IMR-90 (cell line): ENCODE measurements at regions not wholly inside any gene's neighbourhood (a gene's known extent, or its start where the extent isn't known, plus 50 kb on each side); places are given as distances from the start of the nearest gene placed in this dataset.

Experiments used
- ATAC-seq: fragments of 200-7000 bp; cut with Tn5 transposase; 2 replicates; pipeline ENCODE4 v1.9.1; 2020; ENCODE audit warnings: low read depth, mild to moderate bottlenecking, moderate library complexity
- BruUV-seq: library from RNA; stranded (reverse); fragments of 400-500 nt; replicated peaks from 2 replicates; lab custom pipeline; 2021; lab: Mats Ljungman, UMichigan
- CTCF ChIA-PET: fragments of 300-600 bp; formaldehyde crosslinking; extraction: SDS; loops from one replicate; lab custom pipeline; 2021; ENCODE audit warnings: antibody characterized with exemption; lab: Yijun Ruan, JAX
- POLR2A ChIA-PET: fragments of 300-600 bp; sonication (Branson Sonifier 250); formaldehyde crosslinking; loops from one replicate; lab custom pipeline; 2022; ENCODE audit warnings: antibody characterized with exemption; ENCODE audit not compliant: unreplicated experiment; lab: Charles Lee
- DNase-seq: peaks from one replicate; pipeline ENCODE4 v3.0.0; 2013
- H2AFZ ChIP-seq: replicated peaks from 2 replicates; pipeline ENCODE3; 2013; ENCODE audit warnings: low read length, mild to moderate bottlenecking; ENCODE audit not compliant: poor library complexity
- H2AK5ac ChIP-seq: 2 replicates; pipeline ENCODE4 v1.6.1; 2013; ENCODE audit warnings: low read depth, low read length, inconsistent platforms
- H2AK9ac ChIP-seq: replicated peaks from 2 replicates; pipeline ENCODE3; 2013; ENCODE audit warnings: mild to moderate bottlenecking, low read depth, low read length, moderate library complexity; ENCODE audit not compliant: poor library complexity
- H2BK120ac ChIP-seq: 2 replicates; pipeline ENCODE4 v1.6.1; 2013; ENCODE audit warnings: low read depth, low read length, inconsistent platforms
- H2BK15ac ChIP-seq: 3 replicates; pipeline ENCODE4 v1.6.1; 2013; ENCODE audit warnings: low read depth, low read length, inconsistent platforms
- H2BK20ac ChIP-seq: 2 replicates; pipeline ENCODE4 v1.6.1; 2013; ENCODE audit warnings: low read depth, mild to moderate bottlenecking, inconsistent platforms, low read length, moderate library complexity
- H2BK5ac ChIP-seq: 2 replicates; pipeline ENCODE4 v1.6.1; 2013; ENCODE audit warnings: mild to moderate bottlenecking, low read depth, low read length, inconsistent platforms; ENCODE audit not compliant: poor library complexity, severe bottlenecking
- H3K14ac ChIP-seq: replicated peaks from 2 replicates; pipeline ENCODE4 v1.6.1; 2013; ENCODE audit warnings: low read depth, low read length, inconsistent platforms
- H3K18ac ChIP-seq: 2 replicates; pipeline ENCODE4 v1.6.1; 2013; ENCODE audit warnings: low read depth, low read length, control low read depth
- H3K23ac ChIP-seq: 2 replicates; pipeline ENCODE4 v1.6.1; 2013; ENCODE audit warnings: low read depth, low read length, inconsistent platforms
- H3K27ac ChIP-seq: 2 replicates; pipeline ENCODE4 v1.5.1; 2013; ENCODE audit warnings: mild to moderate bottlenecking, control low read depth, low read length; ENCODE audit not compliant: insufficient read depth
- H3K27me3 ChIP-seq: 2 replicates; pipeline ENCODE4 v1.6.1; 2013; ENCODE audit warnings: low read length; ENCODE audit not compliant: control insufficient read depth, insufficient read depth
- H3K36me3 ChIP-seq: 2 replicates; pipeline ENCODE4 v1.6.1; 2013; ENCODE audit warnings: low read length, mixed read lengths; ENCODE audit not compliant: control insufficient read depth, insufficient read depth
- H3K4ac ChIP-seq: 2 replicates; pipeline ENCODE4 v1.6.1; 2013; ENCODE audit warnings: low read depth, low read length, inconsistent platforms
- H3K4me1 ChIP-seq: 2 replicates; pipeline ENCODE4 v1.6.1; 2013; ENCODE audit warnings: low read length, mixed read lengths; ENCODE audit not compliant: control insufficient read depth, insufficient read depth
- H3K4me2 ChIP-seq: 2 replicates; pipeline ENCODE4 v1.6.1; 2013; ENCODE audit warnings: low read depth, mild to moderate bottlenecking, control low read depth, low read length, moderate library complexity
- H3K4me3 ChIP-seq: 2 replicates; pipeline ENCODE4 v1.5.1; 2013; ENCODE audit warnings: low read depth, mild to moderate bottlenecking, control low read depth, low read length, moderate library complexity; ENCODE audit not compliant: insufficient read depth
- H3K56ac ChIP-seq: 2 replicates; pipeline ENCODE4 v1.6.1; 2013; ENCODE audit warnings: low read length, inconsistent platforms; ENCODE audit not compliant: insufficient read depth; ENCODE audit errors: extremely low read depth
- H3K79me1 ChIP-seq, 2 experiments: 2 replicates each; pipeline ENCODE4 v1.6.1; 2013; ENCODE audit warnings: low read length in 2 of 2, inconsistent platforms in 1 of 2, low read depth in 1 of 2
- H3K9ac ChIP-seq: 2 replicates; pipeline ENCODE4 v1.6.1; 2013; ENCODE audit warnings: low read depth, low read length, control low read depth
- H3K9me1 ChIP-seq: 2 replicates; pipeline ENCODE4 v1.6.1; 2013; ENCODE audit warnings: low read length, inconsistent platforms; ENCODE audit not compliant: insufficient read depth
- H3K9me3 ChIP-seq: 2 replicates; pipeline ENCODE4 v1.6.1; 2013; ENCODE audit warnings: low read length; ENCODE audit not compliant: control insufficient read depth, insufficient read depth
- H4K20me1 ChIP-seq: 2 replicates; pipeline ENCODE4 v1.6.1; 2013; ENCODE audit warnings: low read length, inconsistent platforms; ENCODE audit not compliant: insufficient read depth
- H4K5ac ChIP-seq: 2 replicates; pipeline ENCODE4 v1.6.1; 2013; ENCODE audit warnings: mild to moderate bottlenecking, low read depth, low read length, control low read depth
- H4K8ac ChIP-seq, 2 experiments: 2 replicates each; pipeline ENCODE4 v1.6.1; 2013; ENCODE audit warnings: low read depth in 2 of 2, low read length in 2 of 2, control low read depth in 1 of 2, inconsistent platforms in 1 of 2
- H4K91ac ChIP-seq: 2 replicates; pipeline ENCODE4 v1.6.1; 2013; ENCODE audit warnings: low read depth, low read length, inconsistent platforms; ENCODE audit not compliant: insufficient read depth
- BHLHE40 ChIP-seq: fragments of 150-350 bp; IDR thresholded peaks from 2 replicates; pipeline ENCODE4 v1.6.1; 2016; ENCODE audit warnings: mild to moderate bottlenecking, low read depth, low read length
- CEBPB ChIP-seq: IDR thresholded peaks from 2 replicates; pipeline ENCODE4 v1.6.1; 2012; ENCODE audit warnings: low read depth, low read length, improper control_type of control experiment
- CHD1 ChIP-seq: IDR thresholded peaks from 2 replicates; pipeline ENCODE4 v1.6.1; 2012; ENCODE audit warnings: low read depth, low read length, improper control_type of control experiment
- FOS ChIP-seq: fragments of 150-350 bp; IDR thresholded peaks from 2 replicates; pipeline ENCODE4 v1.6.1; 2016; ENCODE audit warnings: low read depth, low read length
- MAZ ChIP-seq: IDR thresholded peaks from 2 replicates; pipeline ENCODE4 v1.6.1; 2012; ENCODE audit warnings: low read depth, mild to moderate bottlenecking, low read length, improper control_type of control experiment, moderate library complexity, borderline replicate concordance
- MXI1 ChIP-seq: IDR thresholded peaks from 2 replicates; pipeline ENCODE4 v1.6.1; 2012; ENCODE audit warnings: low read depth, mild to moderate bottlenecking, low read length, moderate library complexity, borderline replicate concordance
- NFE2L2 ChIP-seq: fragments of 150-350 bp; IDR thresholded peaks from 2 replicates; pipeline ENCODE4 v1.6.1; 2016; ENCODE audit warnings: low read depth, mild to moderate bottlenecking, low read length
- POLR2A ChIP-seq: IDR thresholded peaks from 2 replicates; pipeline ENCODE4 v1.6.1; 2012; ENCODE audit warnings: mild to moderate bottlenecking, low read depth, low read length
- RAD21 ChIP-seq: IDR thresholded peaks from 2 replicates; pipeline ENCODE4 v1.6.1; 2012; ENCODE audit warnings: low read length, improper control_type of control experiment
- RCOR1 ChIP-seq: IDR thresholded peaks from 2 replicates; pipeline ENCODE4 v1.6.1; 2012; ENCODE audit warnings: mild to moderate bottlenecking, low read length, improper control_type of control experiment; ENCODE audit not compliant: insufficient replicate concordance
- RFX5 ChIP-seq: IDR thresholded peaks from 2 replicates; pipeline ENCODE4 v1.8.0; 2012; ENCODE audit warnings: low read depth, mild to moderate bottlenecking, low read length, moderate library complexity
- SMC3 ChIP-seq: fragments of 150-350 bp; IDR thresholded peaks from 2 replicates; pipeline ENCODE4 v1.6.1; 2016; ENCODE audit warnings: low read depth, mild to moderate bottlenecking, antibody characterized with exemption, low read length, moderate library complexity
- dilution Hi-C: fragments of 300-500 bp; cut with HindIII; formaldehyde crosslinking; loops from one replicate; pipeline ENCODE4 v1.14.3; 2018; ENCODE audit warnings: low sequenced_read_pairs; ENCODE audit not compliant: unreplicated experiment
- in situ Hi-C: fragments of 300-500 bp; cut with MboI; formaldehyde crosslinking; loops from 3 replicates; pipeline ENCODE4 v1.14.3; 2019; ENCODE audit warnings: low sequenced_read_pairs, inconsistent platforms, mixed read lengths
- intact Hi-C: fragments of 100-400 bp; cut with micrococcal nuclease; formaldehyde crosslinking; loops from 2 replicates; pipeline ENCODE4 v1.10.0; 2022
- TF ChIP-seq, protein P1 (sequence below): fragments of 150-350 bp; IDR thresholded peaks from 2 replicates; pipeline ENCODE4 v1.6.1; 2017; ENCODE audit warnings: mild to moderate bottlenecking, antibody characterized with exemption, low read length, low read depth

DNA sequence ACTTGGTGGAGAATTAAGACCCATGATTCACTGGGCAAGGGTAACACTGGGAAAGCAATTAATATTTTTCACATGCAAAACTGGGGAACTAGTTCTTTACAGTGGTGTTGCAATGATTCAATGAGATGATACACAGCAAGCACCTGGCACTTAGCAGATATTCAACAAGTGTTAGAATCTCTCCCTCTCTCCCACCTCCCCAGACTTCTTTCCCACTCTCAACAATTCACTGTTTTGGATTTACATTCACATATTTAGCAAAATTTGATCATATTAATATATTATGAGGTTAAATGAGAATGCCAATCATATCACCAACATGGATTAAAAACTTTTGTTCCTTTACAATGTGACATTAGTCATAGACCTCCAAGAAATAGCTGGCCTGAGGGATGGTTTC lies 223.1 kb upstream of the GRIP1 start:
- dilution Hi-C loops (no loop called here), in situ Hi-C loops (no loop called here), intact Hi-C loops (no loop called here)
- H2BK20ac ChIP-seq = no peak overlapping the region
- H3K14ac ChIP-seq = no peak overlapping the region
- H3K56ac ChIP-seq = no peak overlapping the region
- no peak overlapping the region for H4K5ac ChIP-seq
- H3K9ac ChIP-seq = no peak overlapping the region
- ATAC-seq = no peak
- H3K4me2 ChIP-seq = no peak overlapping the region
- no peak overlapping the region for H2AFZ ChIP-seq
- no peak overlapping the region for H3K23ac ChIP-seq
- H2BK15ac ChIP-seq = no peak overlapping the region
- H3K18ac ChIP-seq = no peak overlapping the region
- DNase-seq = no peak
- no peaks in the 10 kb centered on the region for H3K36me3 ChIP-seq
- no peak overlapping the region for H3K4me3 ChIP-seq
- no peak overlapping the region for H3K4ac ChIP-seq
- H3K27ac ChIP-seq = no peak overlapping the region
- H3K4me1 ChIP-seq = no peaks in the 10 kb centered on the region
- H3K9me1 ChIP-seq = no peaks in the 10 kb centered on the region
- POLR2A ChIA-PET = no interaction called here
- no peak overlapping the region for H2AK9ac ChIP-seq
- no peaks in the 10 kb centered on the region for H4K20me1 ChIP-seq
- H2AK5ac ChIP-seq = no peak overlapping the region
- no peaks in the 10 kb centered on the region for H3K79me1 ChIP-seq
- H3K27me3 ChIP-seq = no peaks in the 10 kb centered on the region
- TF ChIP-seq MXI1 = no peak
- no peak for TF ChIP-seq FOS
- TF ChIP-seq, protein P1, sequence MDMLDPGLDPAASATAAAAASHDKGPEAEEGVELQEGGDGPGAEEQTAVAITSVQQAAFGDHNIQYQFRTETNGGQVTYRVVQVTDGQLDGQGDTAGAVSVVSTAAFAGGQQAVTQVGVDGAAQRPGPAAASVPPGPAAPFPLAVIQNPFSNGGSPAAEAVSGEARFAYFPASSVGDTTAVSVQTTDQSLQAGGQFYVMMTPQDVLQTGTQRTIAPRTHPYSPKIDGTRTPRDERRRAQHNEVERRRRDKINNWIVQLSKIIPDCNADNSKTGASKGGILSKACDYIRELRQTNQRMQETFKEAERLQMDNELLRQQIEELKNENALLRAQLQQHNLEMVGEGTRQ = no peak
- TF ChIP-seq CHD1 = no peak
- TF ChIP-seq SMC3 = no peak
- TF ChIP-seq CEBPB = no peak
- TF ChIP-seq MAZ = no peak
- TF ChIP-seq RAD21 = no peak
- no peak for TF ChIP-seq BHLHE40
- TF ChIP-seq RFX5 = no peak
- TF ChIP-seq RCOR1 = no peak
- no peak for TF ChIP-seq POLR2A
- TF ChIP-seq NFE2L2 = no peak
- no peaks in the 10 kb centered on the region for H3K9me3 ChIP-seq
- no TSS peak for BruUV-seq
- no peak overlapping the region for H4K8ac ChIP-seq
- H2BK120ac ChIP-seq = no peak overlapping the region
- no peak overlapping the region for H2BK5ac ChIP-seq
- H4K91ac ChIP-seq = no peak overlapping the region
- CTCF ChIA-PET = no interaction called here
